ENCODE measurements at regions not wholly inside any gene's neighbourhood (a gene's known extent, or its start where the extent isn't known, plus 50 kb on each side); places are given as distances from the start of the nearest gene placed in this dataset.
"Not testable (repeated sequence)": the region's sequence is repeated elsewhere in the genome, so short reads cannot be mapped to it uniquely, and the experiment has no call there.

- DNase-seq = no peak
These were observed 468.8 kb downstream of the ZWINT start for GRCh38 chr10:55892276-55892675.

DNA sequence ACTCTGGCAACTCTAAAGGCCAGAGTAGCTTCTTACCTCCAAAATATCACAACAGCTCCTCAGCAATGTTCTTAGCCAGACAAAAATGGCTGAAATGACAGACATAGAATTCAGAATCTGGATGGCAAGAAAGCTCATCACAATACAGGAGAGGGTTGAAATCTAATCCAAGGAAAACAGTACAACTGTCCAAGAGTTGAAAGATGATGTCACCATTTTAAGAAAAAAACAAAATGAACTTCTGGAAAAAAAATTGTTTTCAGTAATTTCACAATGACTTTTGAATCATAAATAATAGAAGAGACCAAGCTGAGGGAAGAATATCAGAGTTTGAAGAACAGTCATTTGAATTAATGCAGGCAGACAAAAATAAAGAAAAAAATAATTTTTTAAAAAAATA lies 479.5 kb downstream of the ZWINT start:
- DNase-seq = no peak

DNA sequence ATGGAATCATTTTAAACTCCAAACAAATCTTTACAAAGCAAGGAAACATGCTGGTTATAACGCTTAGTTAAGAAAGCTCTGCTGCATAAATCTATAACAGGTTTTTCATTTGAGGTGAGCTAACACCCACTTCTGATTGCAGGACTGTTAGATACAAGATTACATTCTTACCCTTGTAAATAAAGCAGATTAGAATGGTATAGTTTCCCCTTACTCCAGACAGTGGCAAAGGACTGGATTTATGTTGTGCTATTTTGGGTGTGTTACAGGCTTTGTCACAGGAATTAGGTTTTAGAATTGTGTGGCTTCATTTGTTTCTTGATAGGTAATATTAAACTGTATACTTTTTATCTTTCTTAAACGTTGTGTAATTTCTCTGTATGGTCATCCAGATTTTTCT lies 487.6 kb downstream of the ZWINT start:
- DNase-seq = no peak

GRCh38 chr10:55870186-55870585 lies 490.9 kb downstream of the ZWINT start:
- DNase-seq = no peak

- no peak for DNase-seq
These were observed 493.2 kb downstream of the ZWINT start for GRCh38 chr10:55867848-55868247.

- DNase-seq = no peak
These were observed 502.3 kb downstream of the ZWINT start for GRCh38 chr10:55858730-55859129.

DNA sequence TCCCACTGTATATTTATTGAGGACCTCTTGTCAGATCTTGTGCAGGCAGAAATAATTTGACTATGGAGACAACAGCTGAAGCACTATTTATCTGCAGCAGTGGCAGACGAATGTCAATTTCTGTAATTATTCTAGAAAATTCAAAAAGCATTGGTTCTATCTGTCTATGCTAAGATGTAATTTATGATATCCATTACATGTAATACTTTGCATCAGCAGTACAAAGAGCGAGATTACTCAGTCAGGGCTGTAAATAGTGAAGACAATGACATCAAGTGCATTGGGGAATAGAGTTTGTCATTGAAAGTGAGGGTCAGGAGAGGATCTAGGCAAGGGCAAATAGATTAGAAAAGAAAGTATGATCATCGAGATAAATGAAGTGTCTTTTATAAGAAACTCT lies 508.2 kb downstream of the ZWINT start:
- no peak for DNase-seq

GRCh38 chr10:55837273-55837672 lies 523.8 kb downstream of the ZWINT start:
- DNase-seq = no peak

DNA sequence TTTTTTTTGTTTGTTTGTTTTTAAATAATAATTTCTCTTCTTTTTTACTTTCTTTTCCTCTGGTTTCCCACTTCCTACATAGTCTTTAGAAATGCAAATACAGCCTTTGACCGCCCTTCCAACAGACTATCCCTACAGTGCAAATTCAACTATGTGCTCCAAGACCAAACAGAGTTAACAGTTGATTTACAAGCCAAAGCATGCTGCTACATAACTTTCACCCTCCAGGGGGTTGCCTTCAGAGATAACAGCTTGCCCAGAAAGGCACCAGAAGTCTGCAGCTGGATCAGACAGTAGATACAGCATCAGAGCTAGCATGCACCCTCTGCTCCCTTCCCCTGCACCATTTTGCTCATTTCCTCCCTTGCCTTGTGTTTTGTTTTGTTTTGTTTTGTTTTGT lies 539.0 kb downstream of the ZWINT start:
- DNase-seq = no peak

- no peak for DNase-seq
These were observed 540.6 kb downstream of the ZWINT start for GRCh38 chr10:55820478-55820877.

DNA sequence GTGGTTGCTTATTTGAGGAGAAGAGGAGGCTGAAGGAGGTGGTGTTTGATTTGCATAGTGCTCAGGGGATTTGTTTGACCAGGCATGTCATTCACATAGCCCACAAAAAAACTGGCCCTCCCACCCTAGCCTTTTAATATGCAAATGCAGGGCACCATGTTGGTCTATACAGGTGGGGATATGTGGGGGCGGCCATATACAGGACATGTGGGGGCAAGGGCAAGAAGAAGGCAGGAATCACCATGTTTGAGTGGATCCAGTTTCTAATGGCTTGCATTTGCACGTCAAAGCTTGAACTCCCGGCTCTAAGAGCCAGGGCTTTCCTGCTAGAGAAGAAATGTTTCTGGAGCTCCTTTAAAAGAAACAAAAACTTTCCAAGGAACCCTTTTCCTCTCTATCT lies 541.0 kb downstream of the ZWINT start:
- DNase-seq = no peak

DNA sequence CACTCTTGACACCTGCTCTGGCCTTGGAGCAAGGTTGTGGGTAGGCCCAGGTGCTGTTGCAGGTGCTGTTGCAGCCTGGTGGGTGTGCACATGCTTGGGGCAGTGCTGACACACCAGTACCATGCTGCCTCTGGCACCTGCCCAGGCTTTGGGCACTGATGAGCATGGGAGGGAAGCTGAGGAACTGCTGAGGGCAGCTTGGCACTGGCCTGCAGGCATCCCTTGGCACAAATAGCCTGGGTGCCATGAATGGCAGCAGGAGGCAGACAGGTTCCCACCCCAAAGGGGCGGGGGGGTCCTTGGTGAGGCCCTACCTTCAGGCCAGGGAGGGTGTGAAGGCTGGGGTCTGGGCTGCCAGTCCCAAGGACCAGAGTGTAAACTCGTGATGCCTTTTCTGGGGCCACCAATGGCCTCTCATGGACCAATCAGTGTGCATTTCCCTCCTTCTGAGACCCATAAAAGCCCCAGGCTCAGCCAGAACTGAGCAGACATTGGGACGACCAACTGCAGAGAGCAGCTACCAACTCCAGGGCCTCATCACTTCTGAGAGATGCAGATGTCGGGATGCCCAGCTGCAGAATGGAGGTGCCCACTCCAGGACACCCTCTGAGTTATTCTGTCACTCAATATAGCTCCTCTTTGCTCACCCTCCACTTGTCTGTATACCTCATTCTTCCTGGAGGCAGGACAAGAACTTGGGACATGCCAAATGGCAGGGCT lies 547.4 kb downstream of the ZWINT start:
- DNase-seq = no peak

DNA sequence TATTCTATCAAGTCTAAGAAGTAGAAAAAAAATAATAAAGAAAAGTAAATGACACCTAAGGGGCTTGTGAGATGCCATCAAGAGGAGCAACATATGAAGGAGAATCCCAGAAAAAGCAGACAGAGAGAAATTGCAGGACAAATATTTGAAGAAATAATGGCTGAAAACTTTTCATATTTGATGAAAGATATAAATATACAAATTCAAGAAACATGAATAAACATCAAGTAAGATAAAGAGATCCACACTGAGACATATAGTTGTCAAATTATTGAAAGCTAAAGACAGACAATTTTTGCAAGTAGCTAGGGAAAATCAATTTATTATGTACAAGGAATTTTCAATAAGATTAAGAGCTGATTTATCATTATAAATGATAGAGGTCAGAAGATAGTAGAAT lies 558.0 kb downstream of the ZWINT start:
- DNase-seq = no peak

GRCh38 chr10:55801353-55801661 lies 559.8 kb downstream of the ZWINT start:
- DNase-seq = no peak

- no peak for DNase-seq
These were observed 560.3 kb downstream of the ZWINT start for GRCh38 chr10:55800602-55801352.

DNA sequence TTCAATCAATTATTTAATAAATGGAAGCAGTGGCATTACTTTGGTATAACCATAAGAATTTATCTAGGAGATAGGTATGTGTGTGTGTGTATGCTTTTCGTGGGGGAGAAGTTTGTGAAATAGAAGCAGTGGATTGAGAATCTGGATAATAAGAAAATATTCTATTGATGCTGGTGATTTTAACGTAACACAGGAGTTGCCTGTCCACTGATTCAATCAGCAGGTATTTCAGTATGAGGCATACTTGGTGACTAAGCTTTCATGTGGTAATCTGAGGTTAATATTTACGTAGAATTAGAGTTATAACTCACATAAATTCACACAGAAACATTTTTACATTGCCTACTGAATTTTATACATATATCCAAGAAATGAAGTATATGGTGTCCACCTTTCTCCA lies 568.0 kb downstream of the ZWINT start:
- no peak for DNase-seq

GRCh38 chr10:55790276-55790675 lies 570.8 kb downstream of the ZWINT start:
- DNase-seq = not testable (repeated sequence)

GRCh38 chr10:55786461-55787050 lies 574.5 kb downstream of the ZWINT start:
- DNase-seq = no peak

DNA sequence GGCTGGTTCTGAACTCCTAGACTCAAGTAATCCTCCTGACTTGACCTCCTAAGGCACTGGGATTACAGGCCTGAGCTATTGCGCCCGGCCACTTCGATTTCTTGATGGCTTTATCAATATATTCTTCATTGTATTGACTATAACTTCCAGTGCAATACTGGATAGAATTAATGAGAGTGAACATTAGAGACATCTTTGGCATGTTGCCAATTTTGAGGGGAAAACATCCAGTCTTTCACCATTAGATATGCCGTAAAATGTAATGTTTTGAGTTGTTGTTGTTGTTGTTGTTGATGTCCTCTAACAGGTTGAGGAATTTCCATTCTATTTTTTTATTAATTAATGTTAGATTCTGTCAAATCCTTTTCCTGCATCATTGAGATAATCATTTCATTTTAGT lies 578.9 kb downstream of the ZWINT start:
- no peak for DNase-seq

- no peak for DNase-seq
These were observed 594.8 kb downstream of the ZWINT start for GRCh38 chr10:55766212-55766611.

DNA sequence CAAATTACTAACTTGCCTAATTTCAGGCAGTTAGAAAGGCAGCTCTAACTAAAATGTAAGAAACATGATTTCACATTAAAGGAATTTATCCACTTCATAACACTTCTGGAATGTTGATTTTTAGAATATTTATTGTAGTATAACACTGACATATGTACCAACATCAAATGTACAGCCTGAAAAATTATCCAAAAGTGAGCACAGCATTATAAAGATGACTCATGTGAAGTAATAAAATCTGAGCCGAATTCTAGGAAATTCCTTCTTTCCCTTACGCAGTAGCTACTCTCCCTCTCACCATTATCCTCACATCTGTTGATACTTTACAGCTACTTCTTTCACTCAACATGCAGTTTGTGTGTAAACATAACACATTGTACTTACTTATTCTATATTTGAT lies 610.6 kb downstream of the ZWINT start:
- DNase-seq = no peak

- DNase-seq = no peak
These were observed 613.8 kb downstream of the ZWINT start for GRCh38 chr10:55747244-55747643.

DNA sequence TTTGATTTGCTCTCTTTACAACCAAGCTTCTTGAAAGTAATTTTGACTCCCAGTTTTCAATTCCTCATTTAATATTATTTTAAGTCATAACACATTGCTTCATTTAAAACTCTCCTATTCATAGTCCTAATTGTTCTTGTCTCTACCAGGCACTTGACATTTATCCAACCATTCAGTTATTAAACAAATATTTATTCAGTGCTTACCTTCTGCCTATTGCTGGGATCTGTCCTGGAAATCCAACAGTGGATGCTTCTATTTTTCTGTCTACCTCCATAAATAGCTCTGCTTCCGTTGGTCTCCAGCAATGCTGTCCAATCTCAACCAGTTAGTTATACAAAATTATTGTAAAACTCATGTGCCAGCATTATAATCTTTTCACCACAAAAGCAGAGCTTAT lies 615.1 kb downstream of the ZWINT start:
- no peak for DNase-seq

GRCh38 chr10:55742487-55742886 lies 618.6 kb downstream of the ZWINT start:
- no peak for DNase-seq

GRCh38 chr10:55740767-55741166 lies 620.3 kb downstream of the ZWINT start:
- not testable (repeated sequence) for DNase-seq
